Fibroblast of mammary gland (primary cell): ENCODE measurements at regions not wholly inside any gene's neighbourhood (a gene's known extent, or its start where the extent isn't known, plus 50 kb on each side); places are given as distances from the start of the nearest gene placed in this dataset.

Source experiments
- DNase-seq: peaks from one replicate; pipeline ENCODE4 v3.0.0-alpha.2; 2010; ENCODE audit warnings: low read depth
- H3K4me3 ChIP-seq: 2 replicates; pipeline ENCODE4 v1.5.1; 2011; ENCODE audit warnings: low read depth, mild to moderate bottlenecking, low read length, moderate library complexity; ENCODE audit not compliant: control insufficient read depth
- CTCF ChIP-seq: conservative IDR thresholded peaks from 2 replicates; pipeline ENCODE4 v1.5.1; 2011; ENCODE audit warnings: low read depth, low read length, inconsistent platforms; ENCODE audit not compliant: control insufficient read depth, insufficient read depth

GRCh38 chr1:225707824-225708223, 54.9 kb upstream of the ENAH start:
- no peak overlapping the region for H3K4me3 ChIP-seq
- no peak for DNase-seq
- no peak for TF ChIP-seq CTCF

GRCh38 chr1:225709101-225709500, 56.2 kb upstream of the ENAH start:
- TF ChIP-seq CTCF = no peak
- no peak for DNase-seq
- H3K4me3 ChIP-seq = no peak overlapping the region

GRCh38 chr1:225710804-225711203, 57.9 kb upstream of the ENAH start:
- TF ChIP-seq CTCF = no peak
- no peak overlapping the region for H3K4me3 ChIP-seq

GRCh38 chr1:225711236-225711937, 58.5 kb upstream of the ENAH start:
- no peak for TF ChIP-seq CTCF
- H3K4me3 ChIP-seq = no peak overlapping the region
- DNase-seq = no peak

More at GRCh38 chr1:225710804-225711203, 57.9 kb upstream of the ENAH start:
- peak; percentile 89 for DNase-seq

- H3K4me3 ChIP-seq = no peak overlapping the region
- no peak for TF ChIP-seq CTCF
- DNase-seq = peak; percentile 42
These were observed 59.5 kb upstream of the ENAH start for GRCh38 chr1:225712391-225712790.

GRCh38 chr1:225713281-225713680, 60.4 kb upstream of the ENAH start:
- no peak for DNase-seq
- TF ChIP-seq CTCF = no peak
- H3K4me3 ChIP-seq = no peak overlapping the region
